CD8-positive, alpha-beta memory T cell (primary cell): ENCODE measurements at regions not wholly inside any gene's neighbourhood (a gene's known extent, or its start where the extent isn't known, plus 50 kb on each side); places are given as distances from the start of the nearest gene placed in this dataset.
"Not testable (repeated sequence)": the region's sequence is repeated elsewhere in the genome, so short reads cannot be mapped to it uniquely, and the experiment has no call there.

Experiments
- CTCF ChIA-PET: fragments of 350-600 bp; sonication (Branson Sonifier 250); formaldehyde crosslinking; loops from one replicate; lab custom pipeline; 2021; ENCODE audit warnings: antibody characterized with exemption; lab: Charles Lee
- POLR2A ChIA-PET: fragments of 350-600 bp; sonication (Branson Sonifier 250); formaldehyde crosslinking; loops from one replicate; lab custom pipeline; 2021; ENCODE audit warnings: antibody characterized with exemption; lab: Charles Lee
- DNase-seq, 5 donors: peaks; one replicate each; pipeline versions ENCODE4 v3.0.0 to v3.0.0-alpha.2; 2020 to 2022; ENCODE audit warnings: mixed read lengths in 1 of 5
- H3K27ac ChIP-seq: one replicate; pipeline ENCODE4 v1.7.0; 2013; ENCODE audit warnings: low read depth, mild to moderate bottlenecking, low read length, moderate library complexity
- H3K27me3 ChIP-seq: 2 replicates; pipeline ENCODE4 v1.7.0; 2013; ENCODE audit warnings: low read length, mild to moderate bottlenecking; ENCODE audit not compliant: insufficient read depth, poor library complexity, severe bottlenecking
- H3K36me3 ChIP-seq: 2 replicates; pipeline ENCODE4 v1.7.0; 2013; ENCODE audit warnings: mild to moderate bottlenecking, low read length, moderate library complexity; ENCODE audit not compliant: insufficient read depth
- H3K4me1 ChIP-seq: 2 replicates; pipeline ENCODE4 v1.7.0; 2013; ENCODE audit warnings: mild to moderate bottlenecking, low read length, moderate library complexity; ENCODE audit not compliant: insufficient read depth
- H3K4me3 ChIP-seq: 2 replicates; pipeline ENCODE4 v1.7.0; 2013; ENCODE audit warnings: mild to moderate bottlenecking, low read length
- H3K9me3 ChIP-seq: 2 replicates; pipeline ENCODE4 v1.7.0; 2013; ENCODE audit warnings: mild to moderate bottlenecking, low read length
- H3K27ac Mint-ChIP-seq, 8 donors: one replicate each; pipeline ENCODE4 v1.8.0; 2020 to 2021; ENCODE audit warnings: mixed read lengths in 8 of 8, mild to moderate bottlenecking in 6 of 8, inconsistent platforms in 3 of 8, moderate library complexity in 3 of 8
- H3K27me3 Mint-ChIP-seq, 2 donors: one replicate each; pipeline ENCODE4 v1.8.0; 2020 to 2021; ENCODE audit warnings: mixed read lengths in 2 of 2, mild to moderate bottlenecking in 1 of 2, moderate library complexity in 1 of 2
- H3K36me3 Mint-ChIP-seq, 3 donors: one replicate each; pipeline ENCODE4 v1.8.0; 2020 to 2021; ENCODE audit warnings: mixed read lengths in 3 of 3, inconsistent platforms in 1 of 3, mild to moderate bottlenecking in 1 of 3
- H3K4me1 Mint-ChIP-seq, 3 donors: one replicate each; pipeline ENCODE4 v1.8.0; 2020 to 2021; ENCODE audit warnings: mixed read lengths in 3 of 3, inconsistent platforms in 1 of 3, mild to moderate bottlenecking in 1 of 3
- H3K4me3 Mint-ChIP-seq, 7 donors: one replicate each; pipeline ENCODE4 v1.8.0; 2020 to 2021; ENCODE audit warnings: mixed read lengths in 7 of 7, mild to moderate bottlenecking in 6 of 7, moderate library complexity in 4 of 7, inconsistent platforms in 2 of 7
- H3K9me3 Mint-ChIP-seq, 5 donors: one replicate each; pipeline ENCODE4 v1.8.0; 2020 to 2022; ENCODE audit warnings: mixed read lengths in 5 of 5, mild to moderate bottlenecking in 3 of 5, moderate library complexity in 2 of 5, inconsistent platforms in 1 of 5

DNA sequence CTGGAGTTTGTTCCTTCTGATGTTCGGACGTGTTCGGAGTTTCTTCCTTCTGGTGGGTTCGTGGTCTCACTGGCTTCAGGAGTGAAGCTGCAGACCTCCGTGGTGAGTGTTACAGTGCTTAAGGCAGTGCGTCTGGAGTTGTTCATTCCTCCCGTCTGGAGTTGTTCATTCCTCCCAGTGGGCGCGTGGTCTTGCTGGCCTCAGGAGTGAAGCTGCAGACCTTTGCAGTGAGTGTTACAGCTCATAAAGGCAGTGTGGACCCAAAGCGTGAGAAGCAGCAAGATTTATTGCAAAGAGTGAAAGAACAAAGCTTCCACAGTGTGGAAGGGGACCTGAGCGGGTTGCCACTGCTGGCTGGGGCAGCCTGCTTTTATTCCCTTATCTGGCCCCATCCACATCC lies 63.4 kb upstream of the DDHD1 start:
- POLR2A ChIA-PET, H3K9me3 Mint-ChIP-seq, DNase-seq, H3K36me3 ChIP-seq, H3K27me3 ChIP-seq, H3K27ac ChIP-seq, H3K4me1 ChIP-seq, H3K4me3 ChIP-seq, H3K9me3 ChIP-seq, H3K27me3 Mint-ChIP-seq, H3K36me3 Mint-ChIP-seq: not testable (repeated sequence)
- Mint-ChIP-seq H3K4me3 (peak overlapping the region in 6 of 7 donors; percentile 6 to 90 (median 71)), H3K4me1 (peaks cover 6 to 10% (median 7%) of the 10 kb centered on the region in 3 donors), H3K27ac (peak overlapping the region in 1 of 8 donors; percentile 23)
- CTCF ChIA-PET = interaction anchor here (0.9 to 2.0 kb wide), 5 partner anchors 10 to 99 kb away, joined by 3 to 12 read pairs (median 3); partner anchors contain the start of gene DDHD1

DNA sequence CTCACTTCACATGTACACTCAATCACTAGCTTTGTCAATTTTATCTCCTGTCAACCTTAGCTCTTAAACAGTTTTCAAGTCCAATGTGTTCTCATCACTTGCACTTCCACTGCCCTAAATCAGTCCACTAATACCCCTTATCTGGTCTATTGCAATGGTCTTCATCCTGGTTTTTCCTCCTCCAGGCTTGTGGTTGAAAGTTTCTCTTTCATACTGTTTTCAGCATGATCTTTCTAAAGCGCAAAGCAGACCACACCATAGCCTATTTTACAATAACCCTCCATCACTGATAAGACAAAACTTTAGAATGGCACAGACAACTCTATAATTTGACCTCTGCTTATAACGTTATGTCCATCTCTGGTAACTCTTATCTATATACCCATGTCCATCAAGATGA lies 62.0 kb upstream of the DDHD1 start:
- Histone ChIP-seq H3K4me1 (peaks cover 5% of the 10 kb centered on the region), H3K9me3 (no peaks in the 10 kb centered on the region), H3K4me3 (no peak overlapping the region), H3K36me3 (no peaks in the 10 kb centered on the region), H3K27me3 (no peaks in the 10 kb centered on the region), H3K27ac (no peak overlapping the region)
- CTCF ChIA-PET = no interaction called here
- Mint-ChIP-seq H3K27me3 (no peaks in the 10 kb centered on the region), H3K9me3 (peaks cover 0 to 2% (median 0%) of the 10 kb centered on the region in 5 donors), H3K36me3 (no peaks in the 10 kb centered on the region), H3K27ac (peak overlapping the region in 1 of 8 donors; percentile 13), H3K4me1 (peaks cover 6 to 10% (median 7%) of the 10 kb centered on the region in 3 donors), H3K4me3 (no peak overlapping the region)
- DNase-seq = no peak
- POLR2A ChIA-PET = no interaction called here

DNA sequence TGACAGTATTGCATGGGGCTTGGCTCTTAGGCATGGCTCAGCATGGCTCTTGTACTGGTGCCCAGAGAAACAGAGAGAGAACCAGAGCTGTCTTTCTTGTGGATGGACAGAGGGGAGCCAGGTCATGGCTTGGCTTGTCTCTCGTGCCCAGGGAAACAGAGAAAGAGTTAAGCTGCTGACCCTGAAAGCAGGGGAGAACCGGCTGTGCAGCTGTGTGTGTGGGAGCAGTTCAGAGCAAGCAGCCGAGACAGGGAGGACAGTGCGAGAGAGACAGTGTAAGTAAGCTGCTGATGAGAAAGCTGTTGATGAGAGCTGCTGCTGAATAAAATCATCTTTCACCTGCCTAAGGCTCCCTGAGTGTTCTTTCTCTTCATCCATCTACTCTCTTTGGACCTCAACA lies 61.3 kb upstream of the DDHD1 start:
- H3K27ac Mint-ChIP-seq = peak overlapping the region in 2 of 8 donors; percentile 49 to 51
- H3K27me3 Mint-ChIP-seq = no peaks in the 10 kb centered on the region
- H3K9me3 Mint-ChIP-seq = peaks cover 0 to 2% (median 0%) of the 10 kb centered on the region in 5 donors
- H3K4me1 ChIP-seq = peaks cover 5% of the 10 kb centered on the region
- no peaks in the 10 kb centered on the region for H3K9me3 ChIP-seq
- H3K36me3 ChIP-seq = no peaks in the 10 kb centered on the region
- CTCF ChIA-PET = no interaction called here
- H3K4me3 Mint-ChIP-seq = no peak overlapping the region
- no peak for DNase-seq
- H3K4me1 Mint-ChIP-seq = peaks cover 6 to 10% (median 7%) of the 10 kb centered on the region in 3 donors
- H3K4me3 ChIP-seq = no peak overlapping the region
- no peaks in the 10 kb centered on the region for H3K36me3 Mint-ChIP-seq
- no peaks in the 10 kb centered on the region for H3K27me3 ChIP-seq
- H3K27ac ChIP-seq = no peak overlapping the region
- POLR2A ChIA-PET = no interaction called here

DNA sequence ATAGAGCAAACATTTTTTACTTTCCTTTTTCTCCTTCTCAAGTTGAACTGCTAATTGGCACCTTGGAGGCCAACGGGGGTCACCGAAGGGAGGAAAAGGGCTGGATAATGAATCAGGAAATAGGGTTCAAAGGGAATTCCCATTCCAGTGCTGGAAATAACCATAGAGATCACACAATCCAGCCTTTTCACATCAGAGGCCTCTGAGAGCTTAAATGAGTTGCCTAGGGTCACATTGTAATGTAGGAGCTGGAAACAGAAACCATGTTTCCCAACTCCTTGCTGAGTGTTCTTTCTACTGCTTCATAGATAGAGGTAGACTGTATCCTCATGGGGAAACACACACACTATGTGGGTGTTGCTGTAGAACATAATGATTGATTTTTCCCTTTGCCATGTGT lies 60.6 kb upstream of the DDHD1 start:
- H3K27me3 ChIP-seq = no peaks in the 10 kb centered on the region
- H3K9me3 ChIP-seq = no peaks in the 10 kb centered on the region
- ChIA-PET CTCF (interaction anchor here (0.6 kb wide), 1 partner anchor 128 kb away, joined by 3 read pairs; no protein-coding TSS in a partner anchor), POLR2A (no interaction called here)
- Mint-ChIP-seq H3K4me1 (peaks cover 6 to 10% (median 7%) of the 10 kb centered on the region in 3 donors), H3K27ac (no peak overlapping the region), H3K4me3 (no peak overlapping the region), H3K27me3 (no peaks in the 10 kb centered on the region), H3K9me3 (peaks cover 0 to 2% (median 0%) of the 10 kb centered on the region in 5 donors), H3K36me3 (no peaks in the 10 kb centered on the region)
- H3K4me1 ChIP-seq = peaks cover 5% of the 10 kb centered on the region
- no peaks in the 10 kb centered on the region for H3K36me3 ChIP-seq
- no peak for DNase-seq
- no peak overlapping the region for H3K4me3 ChIP-seq
- H3K27ac ChIP-seq = no peak overlapping the region

DNA sequence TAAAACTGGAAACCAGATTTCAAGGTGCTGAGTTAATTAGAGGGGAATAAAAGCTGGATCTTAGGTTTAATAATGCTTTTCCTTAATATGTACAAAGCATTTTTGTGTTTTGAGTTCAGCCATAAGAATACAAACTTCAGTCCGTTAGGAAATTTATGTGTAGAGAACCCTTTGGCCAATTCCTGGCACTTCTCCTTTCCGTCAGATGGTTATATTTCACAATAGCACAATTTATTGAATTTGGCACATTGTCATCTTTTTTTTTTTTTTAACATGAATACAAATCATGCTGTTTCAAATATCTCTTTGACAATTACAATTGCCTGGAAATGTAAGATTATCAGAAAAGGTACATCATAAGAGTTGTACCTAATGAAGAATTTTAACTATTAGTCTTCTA lies 56.2 kb upstream of the DDHD1 start:
- Histone ChIP-seq H3K4me3 (no peak overlapping the region), H3K36me3 (no peaks in the 10 kb centered on the region), H3K27me3 (no peaks in the 10 kb centered on the region), H3K27ac (no peak overlapping the region), H3K4me1 (no peaks in the 10 kb centered on the region), H3K9me3 (no peaks in the 10 kb centered on the region)
- CTCF ChIA-PET = no interaction called here
- no peak overlapping the region for H3K27ac Mint-ChIP-seq
- H3K4me3 Mint-ChIP-seq = no peak overlapping the region
- POLR2A ChIA-PET = no interaction called here
- H3K27me3 Mint-ChIP-seq = no peaks in the 10 kb centered on the region
- no peaks in the 10 kb centered on the region for H3K4me1 Mint-ChIP-seq
- DNase-seq = no peak
- H3K36me3 Mint-ChIP-seq = peaks cover 0 to 8% (median 0%) of the 10 kb centered on the region in 3 donors
- peaks cover 0 to 2% (median 0%) of the 10 kb centered on the region in 5 donors for H3K9me3 Mint-ChIP-seq
